IPS-18c (cell line): ENCODE measurements at regions not wholly inside any gene's neighbourhood (a gene's known extent, or its start where the extent isn't known, plus 50 kb on each side); places are given as distances from the start of the nearest gene placed in this dataset.

ENCODE experiments used
- H3K4me3 ChIP-seq: 2 replicates; pipeline ENCODE4 v1.7.0; 2013; ENCODE audit warnings: low read depth, mild to moderate bottlenecking, low read length, moderate library complexity; ENCODE audit not compliant: insufficient read depth
- H3K9me3 ChIP-seq: one replicate; pipeline ENCODE4 v1.6.1; 2013; ENCODE audit warnings: mild to moderate bottlenecking, low read length, moderate library complexity; ENCODE audit not compliant: control insufficient read depth, insufficient read depth

DNA sequence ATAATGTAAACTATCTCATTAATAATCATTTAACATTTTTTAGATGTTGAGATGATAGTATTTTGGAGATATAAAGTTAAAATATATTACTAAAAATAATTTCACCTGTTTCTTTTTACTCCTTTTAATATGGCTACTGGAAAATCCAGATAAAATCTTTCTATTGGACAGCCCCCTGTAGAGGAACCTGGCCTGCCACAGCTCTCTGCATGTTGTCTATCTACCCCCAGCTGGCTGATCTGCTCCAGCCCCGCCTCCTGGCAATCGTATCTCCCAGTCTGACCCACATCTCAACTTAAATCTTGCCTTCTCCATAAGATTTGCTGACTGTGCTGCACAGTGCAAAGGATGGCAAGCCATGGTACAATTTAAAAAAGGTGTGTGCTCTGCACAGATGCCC, 182.8 kb downstream of the SIPA1L2 start:
- Histone ChIP-seq H3K9me3 (no peaks in the 10 kb centered on the region), H3K4me3 (no peak overlapping the region)

- no peak overlapping the region for H3K4me3 ChIP-seq
Measured at GRCh38 chr1:232445361-232446106, 184.4 kb downstream of the SIPA1L2 start.

GRCh38 chr1:232443372-232443771, 186.6 kb downstream of the SIPA1L2 start:
- Histone ChIP-seq H3K9me3 (no peaks in the 10 kb centered on the region), H3K4me3 (no peak overlapping the region)

More at GRCh38 chr1:232445361-232446106, 184.4 kb downstream of the SIPA1L2 start:
- no peaks in the 10 kb centered on the region for H3K9me3 ChIP-seq

- no peaks in the 10 kb centered on the region for H3K9me3 ChIP-seq
- H3K4me3 ChIP-seq: no peak overlapping the region
Measured at GRCh38 chr1:232441036-232441411, 188.9 kb downstream of the SIPA1L2 start.

- Histone ChIP-seq H3K4me3 (no peak overlapping the region), H3K9me3 (no peaks in the 10 kb centered on the region)
Measured at GRCh38 chr1:232440325-232441035, 189.5 kb downstream of the SIPA1L2 start.

DNA sequence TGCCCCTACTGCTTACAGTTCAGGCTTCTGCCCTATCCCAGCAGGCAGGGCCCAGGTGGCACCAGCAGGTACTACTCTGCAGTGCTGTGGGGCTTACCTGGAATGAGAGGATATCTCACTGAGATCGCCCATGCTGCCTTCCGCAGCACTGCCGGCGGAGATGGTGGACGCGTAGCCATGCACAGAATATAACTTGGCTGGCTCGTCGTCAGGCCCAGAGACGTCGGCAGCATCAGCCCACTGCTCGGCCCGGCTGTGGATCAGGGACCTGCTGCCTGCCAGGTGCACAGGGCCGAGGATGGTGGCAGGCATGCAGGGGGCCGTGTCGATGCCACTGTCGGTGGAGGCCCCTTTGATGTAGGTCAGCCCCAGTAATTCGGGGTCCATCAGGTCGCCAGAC, 190.9 kb downstream of the SIPA1L2 start:
- no peaks in the 10 kb centered on the region for H3K9me3 ChIP-seq
- H3K4me3 ChIP-seq: no peak overlapping the region

DNA sequence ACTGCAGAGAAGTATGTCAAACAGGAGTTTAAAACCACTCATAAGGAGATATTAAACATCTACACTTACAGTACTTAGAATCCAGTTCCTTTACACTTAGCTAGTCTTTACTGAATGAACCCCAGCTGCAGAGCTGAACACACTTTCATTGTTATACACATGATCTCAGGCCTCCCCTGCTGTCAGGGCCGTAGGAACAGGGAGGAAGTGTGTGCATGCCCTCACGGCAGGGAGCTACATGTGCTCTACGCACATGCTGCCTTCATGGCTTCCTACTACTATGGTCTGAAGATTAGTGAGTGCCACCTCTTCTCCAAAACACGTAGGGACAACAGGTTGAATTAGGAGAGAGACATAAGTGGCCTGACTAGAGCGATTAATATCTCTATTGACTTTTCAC, 191.5 kb downstream of the SIPA1L2 start:
- H3K4me3 ChIP-seq: no peak overlapping the region
- H3K9me3 ChIP-seq: no peaks in the 10 kb centered on the region

GRCh38 chr1:232437510-232437909, 192.4 kb downstream of the SIPA1L2 start:
- Histone ChIP-seq H3K4me3 (no peak overlapping the region), H3K9me3 (no peaks in the 10 kb centered on the region)

DNA sequence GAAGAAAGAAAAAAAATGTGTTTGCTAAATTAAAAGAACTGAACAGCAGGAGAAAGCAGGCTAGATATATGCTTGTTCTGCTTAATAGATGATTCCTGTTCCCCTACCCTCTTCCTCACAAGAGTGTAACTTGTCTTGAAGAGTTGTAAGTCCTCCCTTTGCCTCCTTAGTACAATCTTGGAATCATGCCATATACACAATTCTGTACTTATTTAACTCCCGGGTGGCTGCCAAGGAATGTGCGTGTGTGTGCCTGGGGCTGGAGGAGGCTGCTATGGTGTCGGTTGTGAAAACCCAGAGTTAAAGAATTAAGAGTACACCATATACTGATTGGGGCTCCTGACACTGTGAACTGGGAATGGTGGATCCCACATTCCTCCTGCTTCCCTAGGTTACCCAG, 194.2 kb downstream of the SIPA1L2 start:
- Histone ChIP-seq H3K4me3 (no peak overlapping the region), H3K9me3 (no peaks in the 10 kb centered on the region)

DNA sequence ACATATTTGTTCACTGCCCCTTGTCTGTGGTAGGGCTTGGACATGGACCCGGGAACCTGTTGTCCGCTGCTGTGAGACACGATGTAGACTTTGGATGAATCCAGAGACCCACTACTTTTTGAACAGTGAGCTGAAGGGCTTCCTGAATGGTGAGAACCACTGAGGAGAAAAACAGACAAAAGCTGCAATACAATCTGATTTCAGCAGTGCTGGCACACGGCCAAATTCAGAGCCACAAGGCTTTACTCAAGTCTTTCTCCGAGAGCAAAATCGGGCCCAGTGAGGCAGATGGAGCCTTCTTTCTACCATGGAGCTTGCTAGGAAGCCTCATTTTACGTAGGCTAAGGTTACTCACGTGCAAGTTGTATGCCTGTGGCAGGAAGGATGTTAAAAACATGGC, 197.6 kb downstream of the SIPA1L2 start:
- Histone ChIP-seq H3K4me3 (no peak overlapping the region), H3K9me3 (no peaks in the 10 kb centered on the region)

DNA sequence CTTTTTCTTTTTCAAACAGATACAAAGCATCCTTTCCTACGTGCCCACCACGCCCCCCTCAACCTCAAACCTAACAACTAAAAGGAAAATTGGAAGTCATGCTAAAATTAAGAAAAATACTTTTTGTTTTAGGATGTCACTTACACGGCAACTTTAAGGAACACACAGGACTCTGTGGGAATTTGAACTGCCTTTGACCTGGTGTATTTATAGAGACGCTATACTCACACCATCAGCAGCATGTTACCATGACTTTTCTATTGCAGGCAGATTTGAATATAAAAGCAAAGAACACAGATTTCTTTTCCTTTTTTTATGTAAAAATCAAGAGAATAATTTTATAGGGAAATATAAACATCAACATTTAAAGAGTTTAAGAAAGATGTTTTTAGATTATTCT, 198.2 kb downstream of the SIPA1L2 start:
- Histone ChIP-seq H3K4me3 (no peak overlapping the region), H3K9me3 (no peaks in the 10 kb centered on the region)

- no peak overlapping the region for H3K4me3 ChIP-seq
- no peaks in the 10 kb centered on the region for H3K9me3 ChIP-seq
Measured at GRCh38 chr1:232431326-232431725, 198.6 kb downstream of the SIPA1L2 start.

GRCh38 chr1:232430467-232430866, 199.5 kb downstream of the SIPA1L2 start:
- Histone ChIP-seq H3K9me3 (no peaks in the 10 kb centered on the region), H3K4me3 (no peak overlapping the region)

DNA sequence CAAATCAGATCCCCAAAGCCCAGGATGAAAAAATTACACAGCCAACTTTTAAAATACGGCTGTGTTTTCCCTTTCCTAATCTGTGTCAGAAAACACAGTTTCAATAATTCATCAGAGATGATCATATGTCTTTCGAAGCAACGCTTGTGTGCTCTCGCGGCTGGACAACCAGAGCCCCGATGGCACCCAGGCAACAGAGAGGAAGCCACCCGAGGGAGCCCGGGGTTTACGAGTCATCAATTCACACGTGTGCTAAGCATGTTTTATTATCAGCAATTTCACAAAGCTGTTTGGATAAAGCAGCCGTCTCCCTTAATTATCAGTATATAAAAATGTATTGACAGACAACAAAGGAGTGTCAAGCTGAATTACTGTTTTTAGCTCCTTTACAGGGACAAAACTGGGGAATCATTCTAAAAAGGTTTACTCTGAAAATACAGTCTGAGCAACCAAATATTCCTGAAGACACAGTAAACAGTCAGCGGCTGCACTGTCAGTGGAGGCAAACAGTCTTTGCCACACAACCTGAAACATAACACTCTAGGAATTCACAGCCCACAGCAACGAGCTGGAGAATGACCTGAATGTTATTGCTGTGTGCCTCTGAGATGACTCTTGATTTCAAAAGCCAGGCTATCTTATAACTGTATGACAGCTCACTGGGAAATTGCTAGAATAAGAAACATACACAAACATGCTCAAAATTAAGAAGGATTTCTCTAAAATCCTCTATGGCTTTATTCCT, 201.0 kb downstream of the SIPA1L2 start:
- no peaks in the 10 kb centered on the region for H3K9me3 ChIP-seq

DNA sequence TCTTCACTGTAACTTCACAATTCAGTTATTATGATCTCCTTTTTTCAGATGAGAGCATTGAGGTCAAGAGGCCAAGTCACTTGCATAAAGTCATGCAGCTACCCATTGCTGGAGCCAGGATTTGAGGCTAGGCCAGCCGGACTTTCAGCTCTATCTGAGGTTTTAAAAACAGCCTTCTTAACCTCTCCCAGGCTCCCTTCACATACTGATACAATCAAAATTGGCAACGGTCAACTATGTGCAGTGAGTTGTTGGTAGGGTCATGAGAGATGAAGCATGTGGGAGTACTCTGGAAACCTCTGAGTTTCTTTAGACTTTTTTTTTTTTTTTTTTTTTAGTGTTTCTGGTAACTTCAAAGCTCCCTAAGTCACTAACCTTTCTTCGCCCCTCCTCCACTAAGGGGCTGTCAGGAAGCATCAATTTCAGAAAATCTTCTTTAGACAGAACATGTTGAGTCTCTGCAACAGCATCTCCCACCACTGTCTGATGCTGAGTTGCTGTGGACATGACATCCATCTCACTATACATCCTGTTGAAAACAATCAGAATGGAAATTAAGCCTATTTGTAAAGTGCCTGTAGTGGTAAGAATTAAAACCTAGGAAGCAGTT, 201.8 kb downstream of the SIPA1L2 start:
- Histone ChIP-seq H3K9me3 (no peaks in the 10 kb centered on the region), H3K4me3 (no peak overlapping the region)

More for the DNA sequence above, 201.0 kb downstream of the SIPA1L2 start:
- H3K4me3 ChIP-seq: no peak overlapping the region

DNA sequence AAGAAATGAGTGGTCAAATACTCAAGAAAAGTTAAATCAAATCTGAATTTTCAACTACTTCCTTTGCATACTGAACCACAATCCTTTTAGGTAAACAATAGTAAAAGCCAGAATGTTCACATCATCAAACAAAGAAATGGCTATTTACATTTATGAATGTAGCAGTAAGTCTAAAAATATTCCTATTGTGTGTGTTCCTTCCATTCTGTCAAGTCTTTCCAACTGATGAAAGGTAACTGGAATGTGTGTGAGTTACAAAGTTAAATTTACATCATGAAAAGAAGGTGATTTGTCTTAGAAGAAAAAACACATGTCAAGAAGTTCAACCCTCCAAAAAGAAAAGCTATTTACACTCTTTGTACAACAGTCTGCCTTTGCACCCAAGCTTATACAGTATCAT, 203.1 kb downstream of the SIPA1L2 start:
- H3K4me3 ChIP-seq: no peak overlapping the region
- no peaks in the 10 kb centered on the region for H3K9me3 ChIP-seq

DNA sequence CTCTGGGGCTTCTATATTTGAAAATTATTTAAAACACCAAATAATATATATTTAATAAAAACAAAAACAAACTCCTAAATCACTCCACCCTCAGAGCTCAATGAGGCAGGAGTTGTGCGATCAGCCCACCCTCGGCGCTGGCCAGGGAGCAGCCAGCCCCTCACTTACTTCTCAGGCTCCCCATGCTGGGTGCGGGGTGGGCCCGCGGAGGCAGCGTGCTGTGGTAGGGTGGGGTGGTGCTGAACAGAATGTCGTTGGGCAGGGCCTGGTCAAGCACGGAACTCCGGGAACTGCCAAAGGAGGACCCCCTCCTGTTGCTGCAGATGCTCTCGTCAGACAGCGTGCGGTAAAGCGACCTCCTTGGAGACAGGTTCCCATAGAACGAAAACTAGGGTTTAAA, 204.5 kb downstream of the SIPA1L2 start:
- Histone ChIP-seq H3K4me3 (no peak overlapping the region), H3K9me3 (no peaks in the 10 kb centered on the region)

GRCh38 chr1:232423591-232423990, 206.3 kb downstream of the SIPA1L2 start:
- Histone ChIP-seq H3K4me3 (no peak overlapping the region), H3K9me3 (no peaks in the 10 kb centered on the region)
